Heart left ventricle (tissue), 16 donors: ENCODE measurements at regions not wholly inside any gene's neighbourhood (a gene's known extent, or its start where the extent isn't known, plus 50 kb on each side); places are given as distances from the start of the nearest gene placed in this dataset.
A peak's percentile ranks its signal among the peaks of the same experiment; 100 is the strongest.

ENCODE experiments used
- ATAC-seq, 4 donors: fragments of 200-7000 bp; cut with Tn5 transposase; one replicate each; pipeline ENCODE4 v1.9.1; 2020 to 2022; ENCODE audit warnings: moderate library complexity in 4 of 4, mild to moderate bottlenecking in 3 of 4, moderate number of reproducible peaks in 1 of 4
- DNase-seq, 5 donors: peaks; one replicate each; pipeline ENCODE4 v3.0.0-alpha.2; 2020
- H3K27ac ChIP-seq, 12 donors: fragments of 200-600 bp; sonication (generic) in 4 of 12; one replicate each; pipeline versions ENCODE4 v1.5.0 to v1.8.0; 2016 to 2022; ENCODE audit warnings: mild to moderate bottlenecking in 2 of 12
- H3K27me3 ChIP-seq, 9 donors: fragments of 200-600 bp; sonication (generic) in 2 of 9; one replicate each; pipeline versions ENCODE4 v1.5.1 to v1.8.0; 2016 to 2022; ENCODE audit warnings: mild to moderate bottlenecking in 3 of 9
- H3K36me3 ChIP-seq, 9 donors: fragments of 200-600 bp; sonication (generic) in 2 of 9; one replicate each; pipeline versions ENCODE4 v1.5.0 to v1.8.0; 2018 to 2022; ENCODE audit warnings: mild to moderate bottlenecking in 2 of 9
- H3K4me1 ChIP-seq, 12 donors: fragments of 200-600 bp; sonication (generic) in 4 of 12; one replicate each; pipeline versions ENCODE4 v1.5.0 to v1.8.0; 2016 to 2022; ENCODE audit warnings: mild to moderate bottlenecking in 3 of 12
- H3K4me3 ChIP-seq, 12 donors: fragments of 200-600 bp; sonication (generic) in 4 of 12; one replicate each; pipeline versions ENCODE4 v1.5.0 to v1.8.0; 2017 to 2022; ENCODE audit warnings: mild to moderate bottlenecking in 9 of 12, moderate library complexity in 4 of 12
- H3K9me3 ChIP-seq, 12 donors: fragments of 200-600 bp; sonication (generic) in 4 of 12; one replicate each; pipeline versions ENCODE4 v1.5.0 to v1.8.0; 2016 to 2022; ENCODE audit warnings: mild to moderate bottlenecking in 1 of 12
- CTCF ChIP-seq, 12 donors: fragments of 200-600 bp; sonication (generic) in 4 of 12; IDR thresholded peaks; one replicate each; pipeline versions ENCODE4 v1.5.0 to v1.8.0; 2018 to 2022; ENCODE audit warnings: antibody characterized with exemption in 12 of 12, mild to moderate bottlenecking in 5 of 12
- POLR2A ChIP-seq, 2 donors: fragments of 450-650 bp; IDR thresholded peaks; one replicate each; pipeline ENCODE4 v1.6.1; 2017; ENCODE audit warnings: antibody characterized with exemption in 2 of 2, mild to moderate bottlenecking in 2 of 2, moderate library complexity in 2 of 2
- WGBS, 4 donors: extraction: QIAGEN DNeasy Blood & Tissue Kit in 2 of 4; methylation state at CpG; one replicate each; pipeline versions ENCODE4 v1.1.5 to v1.1.7; 2013 to 2018; 5-methylcytosine and 5-hydroxymethylcytosine counted together
- intact Hi-C, 10 donors: fragments of 100-400 bp; cut with DNase I; formaldehyde crosslinking; loops; one replicate each; pipeline versions ENCODE4 v1.11.1 to v1.14.2; 2022
- donor health status: ischemic (EF 13 %, LVEDD 7.1; RV severe dilation, severe dysfunction).
- donor health status: healthy with polysubstance abuse.
- donor health status: DM: no; HTN: yes; CAD: no.
- donor health status: DM: no; HTN: no; CAD: no.
- donor health status: ischemic (EF 25% LVEDD 6.9; RV normal size, moderate dysfunction).
- donor health status: ischemic (EF 25% LVEDD 5.7; RV mildly dilated, moderate dysfunction).
- donor health status: healthy.
- donor health status: DM: yes; HTN: yes; CAD: no.
- donor health status: ischemic (EF 35%, LVEDD 5.7; RV mildly dilated, moderate dysfunction).
- donor health status: nonischemic (EF 11% LVEDD 7.7; RV severe dilation, severe dysfunction).
- donor health status: DM: yes; HTN: yes; CAD: no.
- donor health status: PGD.
- donor health status: ischemic (EF 29% LVEDD 5.4; RV normal size, mild dysfunction).
- donor health status: nonischemic (EF 23%, LVEDD 6.1; RV moderate dilation, normal function).

DNA sequence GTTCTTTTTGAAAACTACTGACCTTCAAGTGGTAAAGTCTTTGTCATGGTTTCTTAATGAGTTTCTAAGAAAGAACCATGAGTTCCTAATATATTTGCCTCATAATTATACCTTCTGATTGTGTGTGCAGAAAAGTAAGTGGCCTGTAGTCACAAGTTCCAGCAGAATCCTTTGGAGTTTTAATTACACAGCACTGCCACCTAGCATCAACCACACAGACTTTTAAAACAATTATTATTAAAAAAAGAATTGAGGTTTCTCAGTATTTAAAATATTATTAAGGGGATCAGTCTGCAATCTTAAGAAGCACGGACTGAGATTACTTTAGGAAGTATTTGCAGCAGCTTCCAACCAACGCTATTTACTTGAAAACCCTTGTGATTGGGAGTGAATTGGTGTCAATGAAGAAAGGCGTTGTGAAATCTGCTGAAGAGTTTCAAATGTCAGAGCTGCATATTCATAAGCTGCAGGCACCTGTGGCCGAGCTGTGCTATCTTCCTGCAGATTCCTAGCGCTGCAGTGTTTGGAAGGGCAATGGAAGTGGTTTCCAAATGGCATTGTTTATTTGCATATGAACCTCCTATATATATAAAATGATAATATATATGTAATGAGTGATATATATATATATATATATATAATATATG is 1074.2 kb upstream of the WWC1 start:
- Histone ChIP-seq H3K27ac (no peak overlapping the region), H3K4me3 (no peak overlapping the region), H3K4me1 (no peaks in the 10 kb centered on the region), H3K27me3 (no peaks in the 10 kb centered on the region), H3K36me3 (no peaks in the 10 kb centered on the region), H3K9me3 (no peaks in the 10 kb centered on the region)
- ATAC-seq (no peak), DNase-seq (no peak)
- peak in 3 of 12 donors; percentile 15 to 21 (median 16) for TF ChIP-seq CTCF (IDR thresholded peaks at IDR 0.05)
- TF ChIP-seq POLR2A (IDR thresholded peaks at IDR 0.05) = no peak
- intact Hi-C loops = loop anchor here in 1 of 10 donors (10.0 kb wide), 1 partner anchor 1592 kb away; no protein-coding TSS in a partner anchor
- 22 to 27% (median 25%) methylated on average over 5 of the region's 5 CpGs for WGBS, 4 donors

GRCh38 chr5:167219298-167219697 is 1072.1 kb upstream of the WWC1 start:
- 16 to 43% (median 31%) methylated on average over 1 of the region's 1 CpG for WGBS, 4 donors
- ATAC-seq (no peak), DNase-seq (no peak)
- intact Hi-C loops = loop anchor here in 1 of 10 donors (10.0 kb wide), 1 partner anchor 1594 kb away; no protein-coding TSS in a partner anchor
- no peak for TF ChIP-seq POLR2A (IDR thresholded peaks at IDR 0.05)
- TF ChIP-seq CTCF (IDR thresholded peaks at IDR 0.05) = no peak
- Histone ChIP-seq H3K27me3 (no peaks in the 10 kb centered on the region), H3K9me3 (no peaks in the 10 kb centered on the region), H3K4me1 (no peaks in the 10 kb centered on the region), H3K27ac (no peak overlapping the region), H3K4me3 (no peak overlapping the region), H3K36me3 (no peaks in the 10 kb centered on the region)

DNA sequence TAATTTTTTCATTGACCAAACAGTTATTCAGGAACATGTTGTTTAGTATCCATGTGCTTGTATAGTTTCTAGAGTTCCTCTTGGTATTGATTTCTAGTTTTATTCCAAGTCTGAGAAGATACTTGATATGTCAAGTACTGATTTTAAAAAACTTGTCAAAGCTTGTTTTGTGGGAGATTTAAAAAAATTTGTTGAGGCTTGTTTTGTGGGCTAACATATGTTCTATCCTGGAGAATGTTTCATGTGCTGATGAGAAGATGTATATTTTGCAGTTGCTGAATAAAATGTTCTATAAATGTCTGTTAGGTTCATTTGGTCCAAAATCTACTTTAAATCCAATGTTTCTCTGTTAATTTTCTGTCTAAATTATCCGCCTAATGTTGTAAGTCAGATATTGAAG is 1065.1 kb upstream of the WWC1 start:
- TF ChIP-seq CTCF (IDR thresholded peaks at IDR 0.05) (no peak), POLR2A (IDR thresholded peaks at IDR 0.05) (no peak)
- Histone ChIP-seq H3K27me3 (no peaks in the 10 kb centered on the region), H3K4me1 (no peaks in the 10 kb centered on the region), H3K4me3 (no peak overlapping the region), H3K27ac (no peak overlapping the region), H3K9me3 (peaks cover 0 to 27% (median 7%) of the 10 kb centered on the region in 12 donors), H3K36me3 (no peaks in the 10 kb centered on the region)
- no peak for DNase-seq
- WGBS, 4 donors = 87 to 94% (median 90%) methylated on average over 1 of the region's 1 CpG
- ATAC-seq = no peak
- intact Hi-C loops = no loop called here

GRCh38 chr5:167228134-167228533 is 1063.3 kb upstream of the WWC1 start:
- intact Hi-C loops = no loop called here
- no peak for ATAC-seq
- Histone ChIP-seq H3K9me3 (peaks cover 0 to 27% (median 7%) of the 10 kb centered on the region in 12 donors), H3K4me1 (no peaks in the 10 kb centered on the region), H3K36me3 (no peaks in the 10 kb centered on the region), H3K4me3 (no peak overlapping the region), H3K27me3 (no peaks in the 10 kb centered on the region), H3K27ac (no peak overlapping the region)
- no peak for DNase-seq
- WGBS, 4 donors = 78 to 87% (median 85%) methylated on average over 3 of the region's 3 CpGs
- TF ChIP-seq POLR2A (IDR thresholded peaks at IDR 0.05) (no peak), CTCF (IDR thresholded peaks at IDR 0.05) (no peak)
